HTR-8/SVneo (cell line): ENCODE measurements at regions not wholly inside any gene's neighbourhood (a gene's known extent, or its start where the extent isn't known, plus 50 kb on each side); places are given as distances from the start of the nearest gene placed in this dataset.
"Not testable (repeated sequence)": the region's sequence is repeated elsewhere in the genome, so short reads cannot be mapped to it uniquely, and the experiment has no call there.

Source experiments
- DNase-seq: peaks from one replicate; pipeline ENCODE4 v3.0.0; 2011; ENCODE audit warnings: low spot score, mixed read lengths; ENCODE audit not compliant: insufficient read length
- FAIRE-seq: peaks from 2 replicates; lab custom pipeline; 2011; peaks lifted over from hg19 to GRCh38; lab: Jason Lieb, UNC

- FAIRE-seq, result no peak
Measured at GRCh38 chr6:167704396-167704901, 122.3 kb upstream of the AFDN start.

DNA sequence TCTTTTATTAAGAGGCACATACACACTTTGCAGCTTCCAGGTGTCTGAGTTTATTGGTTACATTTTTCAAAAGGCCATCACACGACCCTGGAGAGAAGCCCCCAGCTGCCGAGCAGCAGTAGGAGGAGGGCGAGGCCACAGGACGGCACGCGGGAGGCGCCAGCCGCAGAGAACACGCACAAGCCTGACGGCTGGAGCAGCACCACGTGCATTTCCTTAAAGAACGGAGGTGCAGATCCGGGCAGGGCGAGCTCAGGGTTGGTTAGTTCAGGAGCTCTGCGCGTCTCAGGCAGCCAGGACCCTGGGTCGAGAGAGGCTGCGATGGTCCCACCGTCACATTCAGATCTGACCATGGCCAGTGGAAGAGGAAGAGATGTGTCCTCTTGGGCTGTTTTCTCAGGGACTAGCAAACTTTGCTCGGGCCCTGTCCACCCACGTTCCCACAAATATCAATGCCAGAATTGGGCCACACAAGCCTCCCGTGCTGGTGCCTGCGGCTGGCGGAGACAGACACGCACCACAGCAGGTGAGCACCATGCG, 121.4 kb upstream of the AFDN start:
- DNase-seq (no peak), FAIRE-seq (no peak)

More at GRCh38 chr6:167704396-167704901, 122.3 kb upstream of the AFDN start:
- no peak for DNase-seq

DNA sequence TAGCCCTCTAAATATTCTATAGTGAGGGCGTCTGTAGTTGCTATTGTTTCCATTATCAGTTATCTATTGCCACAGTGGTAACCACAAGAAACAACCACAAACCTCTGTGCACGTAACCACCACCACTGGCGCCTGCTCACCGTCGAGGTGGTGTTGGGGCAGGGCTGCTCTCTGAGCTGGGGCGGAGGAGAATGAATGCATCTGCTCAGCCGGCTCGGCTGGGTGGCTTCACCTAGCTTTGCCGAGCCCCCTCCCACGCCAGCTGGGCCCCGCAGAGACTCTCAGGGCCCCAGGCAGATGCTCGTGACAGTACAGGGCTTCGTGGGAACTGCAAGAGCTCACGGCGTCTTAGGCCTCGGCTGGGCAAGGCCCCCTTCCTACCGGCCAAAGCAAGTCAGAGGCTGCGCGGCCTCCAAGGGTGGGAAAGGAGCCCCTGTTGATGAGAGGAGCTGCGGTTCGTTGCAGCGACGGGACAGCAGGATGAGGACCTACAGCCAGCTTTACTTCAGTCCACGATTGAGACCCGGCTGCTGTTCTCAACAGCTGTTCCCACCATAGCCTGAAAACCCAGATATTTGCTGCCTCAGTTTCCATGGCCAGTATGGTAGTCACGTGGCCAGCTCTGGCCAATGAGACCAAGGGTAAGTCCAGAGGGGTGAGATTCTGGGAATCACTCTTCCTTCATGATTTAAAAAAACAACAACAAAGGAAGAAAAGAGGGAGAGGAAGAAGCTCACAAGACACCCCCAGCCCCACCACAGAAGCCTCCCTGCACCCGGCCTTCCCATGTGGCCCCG, 120.2 kb upstream of the AFDN start:
- DNase-seq (no peak), FAIRE-seq (no peak)

GRCh38 chr6:167707686-167708500, 118.8 kb upstream of the AFDN start:
- FAIRE-seq (no peak), DNase-seq (no peak)

- DNase-seq, result no peak
- no peak for FAIRE-seq
Measured at GRCh38 chr6:167708501-167709094, 118.1 kb upstream of the AFDN start.

DNA sequence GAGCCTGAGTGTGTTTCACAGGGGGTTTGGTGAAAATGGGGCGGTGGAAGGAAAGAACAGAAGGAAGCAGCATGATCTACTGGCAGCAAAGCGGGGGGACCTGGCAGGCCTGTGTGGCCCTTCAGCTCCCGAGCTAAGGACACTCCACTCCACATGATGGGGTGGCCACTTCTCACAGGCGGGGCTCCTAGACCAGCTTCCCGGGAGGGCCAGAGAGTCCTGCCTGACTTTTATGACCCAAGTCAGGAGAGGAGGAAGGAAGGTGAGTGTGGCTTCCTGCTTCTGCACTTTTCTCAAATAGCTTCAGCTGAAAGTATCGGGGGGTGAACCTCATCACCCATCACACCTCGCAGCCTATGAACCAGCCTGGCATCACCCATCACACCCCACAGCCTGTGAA, 117.5 kb upstream of the AFDN start:
- DNase-seq (no peak), FAIRE-seq (no peak)

DNA sequence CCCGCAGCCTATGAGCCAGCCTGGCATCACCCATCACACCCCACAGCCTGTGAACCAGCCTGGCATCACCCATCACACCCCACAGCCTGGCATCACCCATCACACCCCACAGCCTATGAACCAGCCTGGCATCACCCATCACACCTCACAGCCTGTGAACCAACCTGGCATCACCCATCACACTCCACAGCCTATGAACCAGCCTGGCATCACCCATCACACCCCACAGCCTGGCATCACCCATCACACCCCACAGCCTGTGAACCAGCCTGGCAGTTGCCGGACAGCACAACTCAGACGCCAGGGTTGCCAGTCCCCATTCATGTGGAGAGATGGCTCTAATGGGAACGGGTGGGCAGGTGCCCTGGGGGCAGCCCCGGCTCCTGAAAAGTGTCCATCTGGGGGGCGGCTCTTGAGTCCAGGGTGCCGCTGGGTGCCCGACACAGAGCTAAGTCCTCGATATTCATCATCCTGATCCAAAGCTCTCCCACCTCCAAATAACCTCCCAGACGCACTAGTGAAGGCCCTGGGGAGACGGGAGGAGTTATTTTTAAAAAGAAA, 116.9 kb upstream of the AFDN start:
- DNase-seq, result not testable (repeated sequence)
- peak; percentile 80 for FAIRE-seq

- DNase-seq (no peak), FAIRE-seq (no peak)
Measured at GRCh38 chr6:167710363-167710920, 116.3 kb upstream of the AFDN start.

DNA sequence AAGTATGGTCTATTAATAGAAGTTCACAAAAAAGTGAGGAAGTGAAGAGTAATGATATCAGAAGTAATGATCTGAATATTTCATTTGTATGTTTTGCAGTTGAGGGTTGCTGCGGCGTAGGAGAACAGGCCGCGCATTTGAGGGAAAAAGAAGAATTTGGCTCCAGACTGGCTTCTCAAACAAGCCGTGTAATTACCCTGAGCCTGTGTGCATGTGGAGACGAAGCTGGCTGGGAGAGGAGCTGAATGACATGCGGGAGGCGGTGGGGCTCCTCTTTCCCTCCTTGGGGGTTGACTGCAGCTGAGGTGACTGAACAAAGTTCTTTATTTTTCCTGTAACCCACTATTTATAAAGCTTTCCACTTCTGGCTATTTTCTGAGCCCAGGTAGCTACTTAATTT, 115.5 kb upstream of the AFDN start:
- FAIRE-seq (no peak), DNase-seq (no peak)

- FAIRE-seq (no peak), DNase-seq (no peak)
Measured at GRCh38 chr6:167711768-167712730, 114.7 kb upstream of the AFDN start.

DNA sequence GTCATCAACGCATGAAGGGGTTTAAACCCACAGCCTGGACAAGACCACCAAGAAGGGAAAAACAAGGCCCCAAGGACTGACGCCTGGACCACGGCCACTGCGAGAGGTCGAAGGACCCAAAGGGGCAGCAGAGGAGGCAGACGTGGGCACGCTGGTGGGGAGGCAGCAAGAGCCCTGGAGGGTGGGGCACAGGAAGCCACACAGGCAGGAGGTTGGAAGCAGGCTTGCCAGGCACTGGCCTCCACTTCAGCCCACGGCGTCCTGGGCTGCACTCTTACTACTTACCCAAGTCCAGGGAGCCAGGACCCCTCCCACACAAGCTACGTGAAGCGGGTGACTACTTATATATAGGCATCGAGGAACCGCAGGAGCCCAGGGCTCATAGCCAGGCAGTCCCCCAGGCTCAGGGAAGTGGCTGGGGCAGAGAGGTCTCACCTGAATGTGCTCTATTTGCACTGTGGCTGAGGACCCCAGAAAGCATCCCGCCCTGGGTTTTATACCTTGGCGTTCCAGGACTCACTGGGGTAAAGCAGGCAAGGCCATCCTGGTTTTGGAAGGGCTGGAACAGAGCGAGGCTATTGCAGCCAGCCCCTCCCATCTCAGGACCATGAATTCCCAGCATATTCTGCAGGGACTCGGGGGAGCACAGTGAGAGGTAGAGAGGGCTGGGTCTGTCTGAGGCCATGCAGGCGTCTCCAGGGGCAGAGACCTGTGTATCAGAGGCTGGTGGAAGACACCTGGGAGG, 113.8 kb upstream of the AFDN start:
- FAIRE-seq (no peak), DNase-seq (no peak)

DNA sequence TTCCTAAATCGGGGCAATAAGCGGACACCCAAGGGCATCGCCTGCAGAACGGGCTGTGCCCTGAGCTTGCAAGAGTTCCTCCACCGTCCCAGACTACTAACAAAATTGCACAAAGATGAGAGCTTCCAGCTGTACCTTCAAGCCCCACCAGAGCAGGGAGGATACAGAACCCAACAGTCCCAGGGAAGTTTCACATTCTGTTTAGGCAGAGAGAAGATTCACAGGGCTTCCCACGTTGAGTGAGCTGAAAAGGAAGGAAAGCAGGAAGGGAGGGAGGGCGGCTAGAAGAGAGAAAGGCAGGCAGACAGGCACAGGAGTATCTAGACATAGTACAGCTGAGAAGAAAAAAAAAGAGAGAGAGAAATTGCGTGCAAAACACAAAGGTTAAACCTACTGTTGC, 112.6 kb upstream of the AFDN start:
- DNase-seq, result no peak
- no peak for FAIRE-seq

- DNase-seq (no peak), FAIRE-seq (no peak)
Measured at GRCh38 chr6:167717455-167717854, 109.3 kb upstream of the AFDN start.

DNA sequence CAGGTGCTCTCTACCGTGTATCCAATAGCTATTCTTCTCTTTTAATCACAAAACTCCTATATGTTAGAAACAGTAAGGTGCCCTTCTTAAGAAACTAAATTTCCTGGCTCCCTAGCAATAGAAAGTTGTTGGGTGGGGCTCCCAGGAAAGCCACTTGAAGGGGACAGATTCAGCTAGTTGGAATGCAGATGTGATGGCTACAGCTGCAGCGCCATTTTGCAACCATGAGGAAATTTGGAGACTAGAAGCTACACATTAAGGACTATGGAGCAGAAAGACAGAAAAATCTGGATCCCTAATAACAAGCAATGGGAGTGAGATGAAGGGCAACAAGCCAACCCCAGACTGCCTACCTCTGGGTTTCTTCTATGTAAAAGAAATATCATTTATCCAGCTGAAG, 108.8 kb upstream of the AFDN start:
- FAIRE-seq (no peak), DNase-seq (no peak)

DNA sequence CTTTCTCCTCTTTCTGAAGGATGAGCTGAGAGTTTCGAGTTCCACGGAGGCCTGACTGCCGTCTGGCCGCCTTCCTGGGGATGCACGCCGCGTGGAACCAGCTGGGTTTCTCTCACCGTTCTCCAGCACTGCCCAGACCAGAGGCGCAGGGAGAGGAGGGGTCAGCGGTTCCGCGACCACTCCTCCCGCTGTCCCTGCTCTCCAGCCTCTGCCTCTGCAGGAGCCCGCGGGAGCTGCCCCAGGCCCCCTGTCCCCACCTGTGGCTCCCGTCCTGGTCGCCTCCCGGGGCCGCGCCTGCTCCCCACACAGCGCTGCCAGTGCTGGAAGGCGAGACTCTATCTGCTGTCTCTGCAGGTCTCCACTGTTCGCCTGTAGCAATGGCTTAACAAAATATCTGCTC, 106.8 kb upstream of the AFDN start:
- no peak for FAIRE-seq
- no peak for DNase-seq

- FAIRE-seq (no peak), DNase-seq (no peak)
Measured at GRCh38 chr6:167720456-167721285, 106.0 kb upstream of the AFDN start.

DNA sequence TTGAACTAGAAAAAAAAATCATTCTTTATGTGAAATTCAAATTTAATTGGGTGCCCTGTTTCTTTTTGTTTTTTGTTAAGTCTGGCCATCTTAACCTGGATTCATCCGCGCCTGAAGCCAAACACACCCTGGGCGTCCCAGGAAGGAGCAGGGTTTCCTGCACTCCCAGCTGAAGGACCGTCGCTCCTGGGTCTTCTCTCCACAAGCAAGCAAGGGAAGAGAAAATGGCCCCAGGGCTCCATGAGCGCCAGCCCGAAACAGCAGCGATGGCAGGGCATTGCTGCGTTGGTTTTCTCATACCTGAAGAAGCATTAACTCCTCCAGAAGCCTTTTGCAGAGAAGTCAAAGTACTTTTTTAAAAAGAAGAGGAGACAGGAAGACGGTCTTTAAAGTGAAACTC, 105.4 kb upstream of the AFDN start:
- no peak for DNase-seq
- FAIRE-seq, result no peak
